Left lung (tissue), 4 donors: ENCODE measurements at regions not wholly inside any gene's neighbourhood (a gene's known extent, or its start where the extent isn't known, plus 50 kb on each side); places are given as distances from the start of the nearest gene placed in this dataset.
A peak's percentile ranks its signal among the peaks of the same experiment; 100 is the strongest.

ENCODE experiments used
- ATAC-seq: fragments of 200-7000 bp; cut with Tn5 transposase; one replicate; pipeline ENCODE4 v1.9.1; 2020; ENCODE audit warnings: moderate library complexity
- DNase-seq, 4 donors: peaks; one replicate each; pipeline ENCODE4 v3.0.0-alpha.2; 2013 to 2020
- H3K27ac ChIP-seq, 2 donors: fragments of 200-600 bp; sonication (generic) in 1 of 2; one replicate each; pipeline versions ENCODE4 v1.5.0 to v1.8.0; 2020 to 2021
- H3K27me3 ChIP-seq, 2 donors: fragments of 200-600 bp; sonication (generic) in 1 of 2; one replicate each; pipeline versions ENCODE4 v1.5.0 to v1.8.0; 2020 to 2021
- H3K36me3 ChIP-seq, 2 donors: fragments of 200-600 bp; sonication (generic) in 1 of 2; one replicate each; pipeline versions ENCODE4 v1.5.0 to v1.8.0; 2020 to 2021
- H3K4me1 ChIP-seq, 2 donors: fragments of 200-600 bp; one replicate each; pipeline ENCODE4 v1.8.0; 2021
- H3K4me3 ChIP-seq, 2 donors: fragments of 200-600 bp; sonication (generic) in 1 of 2; one replicate each; pipeline versions ENCODE4 v1.5.0 to v1.8.0; 2020 to 2021; ENCODE audit warnings: mild to moderate bottlenecking in 1 of 2
- H3K9me3 ChIP-seq, 2 donors: fragments of 200-600 bp; sonication (generic) in 1 of 2; one replicate each; pipeline versions ENCODE4 v1.5.0 to v1.8.0; 2020 to 2021
- CTCF ChIP-seq, 2 donors: fragments of 200-600 bp; sonication (generic) in 1 of 2; IDR thresholded peaks; one replicate each; pipeline versions ENCODE4 v1.5.0 to v1.8.0; 2021; ENCODE audit warnings: antibody characterized with exemption in 2 of 2
- intact Hi-C, 2 donors: fragments of 100-400 bp; cut with DNase I; formaldehyde crosslinking; loops; one replicate each; pipeline versions ENCODE4 v1.11.2 to v1.14.2; 2022
- donor health status: DM: no; HTN: yes; CAD: no.
- donor health status: DM: no; HTN: no; CAD: no.

DNA sequence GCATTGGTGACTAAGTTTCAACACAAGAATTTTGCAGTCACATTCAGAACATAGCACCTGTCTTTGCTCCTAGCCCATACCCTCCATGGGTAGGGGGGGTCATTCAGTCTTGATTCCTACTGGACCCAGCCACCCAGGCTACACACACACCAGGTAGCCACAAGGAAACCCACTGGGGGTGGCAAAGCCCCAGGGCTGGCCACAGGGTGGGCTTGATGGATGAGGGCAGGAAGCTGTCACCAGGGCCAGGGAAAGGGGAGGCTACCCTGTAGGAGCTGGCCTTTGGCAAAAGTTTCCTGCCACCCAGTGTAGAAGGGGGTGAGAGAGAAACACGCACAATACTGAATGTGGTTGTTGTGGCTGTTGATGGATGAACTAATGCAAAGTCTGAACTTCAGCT is 74.5 kb upstream of the NKX1-1 start:
- H3K4me1 ChIP-seq = no peaks in the 10 kb centered on the region
- no peak overlapping the region for H3K27ac ChIP-seq
- no peak overlapping the region for H3K4me3 ChIP-seq
- ATAC-seq (no peak), DNase-seq (peak in 1 of 4 donors; percentile 9)
- no peak for TF ChIP-seq CTCF (IDR thresholded peaks at IDR 0.05)
- intact Hi-C loops = no loop called here
- peaks cover 0 to 46% of the 10 kb centered on the region in 2 donors for H3K9me3 ChIP-seq
- no peaks in the 10 kb centered on the region for H3K36me3 ChIP-seq
- H3K27me3 ChIP-seq = no peaks in the 10 kb centered on the region

DNA sequence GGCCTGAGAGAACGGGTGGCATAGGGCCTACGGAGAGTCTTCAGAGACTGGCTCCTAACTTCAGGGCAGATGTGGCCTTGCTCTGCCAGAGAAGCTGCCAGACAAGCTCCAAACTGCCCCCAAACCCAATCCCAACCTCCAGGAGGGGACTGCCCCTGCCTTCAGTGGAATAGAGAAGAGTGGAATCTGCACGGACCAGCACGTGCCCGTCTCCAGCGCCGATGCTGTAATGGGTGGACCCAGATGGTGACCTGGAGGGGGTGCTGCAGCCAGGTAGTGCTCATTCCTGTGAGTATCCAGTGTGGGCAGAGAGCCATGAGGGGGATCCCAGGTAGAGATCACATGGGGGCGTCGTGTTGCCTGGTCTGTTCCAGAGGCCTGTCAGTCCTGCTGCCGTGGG is 73.2 kb upstream of the NKX1-1 start:
- Histone ChIP-seq H3K27me3 (peaks cover 0 to 7% of the 10 kb centered on the region in 2 donors), H3K4me3 (no peak overlapping the region), H3K9me3 (peaks cover 0 to 35% of the 10 kb centered on the region in 2 donors), H3K27ac (no peak overlapping the region), H3K36me3 (no peaks in the 10 kb centered on the region), H3K4me1 (no peaks in the 10 kb centered on the region)
- intact Hi-C loops = no loop called here
- DNase-seq = peak in 1 of 4 donors; percentile 15
- no peak for TF ChIP-seq CTCF (IDR thresholded peaks at IDR 0.05)
- ATAC-seq = no peak

- no peak overlapping the region for H3K27ac ChIP-seq
- H3K4me3 ChIP-seq = no peak overlapping the region
- intact Hi-C loops = no loop called here
- TF ChIP-seq CTCF (IDR thresholded peaks at IDR 0.05) = no peak
- H3K4me1 ChIP-seq = no peaks in the 10 kb centered on the region
- H3K9me3 ChIP-seq = peaks cover 0 to 30% of the 10 kb centered on the region in 2 donors
- DNase-seq = peak in 1 of 4 donors; percentile 14
- no peak for ATAC-seq
- H3K36me3 ChIP-seq = no peaks in the 10 kb centered on the region
- peaks cover 0 to 13% of the 10 kb centered on the region in 2 donors for H3K27me3 ChIP-seq
These were observed 72.6 kb upstream of the NKX1-1 start for GRCh38 chr4:1478766-1479355.

DNA sequence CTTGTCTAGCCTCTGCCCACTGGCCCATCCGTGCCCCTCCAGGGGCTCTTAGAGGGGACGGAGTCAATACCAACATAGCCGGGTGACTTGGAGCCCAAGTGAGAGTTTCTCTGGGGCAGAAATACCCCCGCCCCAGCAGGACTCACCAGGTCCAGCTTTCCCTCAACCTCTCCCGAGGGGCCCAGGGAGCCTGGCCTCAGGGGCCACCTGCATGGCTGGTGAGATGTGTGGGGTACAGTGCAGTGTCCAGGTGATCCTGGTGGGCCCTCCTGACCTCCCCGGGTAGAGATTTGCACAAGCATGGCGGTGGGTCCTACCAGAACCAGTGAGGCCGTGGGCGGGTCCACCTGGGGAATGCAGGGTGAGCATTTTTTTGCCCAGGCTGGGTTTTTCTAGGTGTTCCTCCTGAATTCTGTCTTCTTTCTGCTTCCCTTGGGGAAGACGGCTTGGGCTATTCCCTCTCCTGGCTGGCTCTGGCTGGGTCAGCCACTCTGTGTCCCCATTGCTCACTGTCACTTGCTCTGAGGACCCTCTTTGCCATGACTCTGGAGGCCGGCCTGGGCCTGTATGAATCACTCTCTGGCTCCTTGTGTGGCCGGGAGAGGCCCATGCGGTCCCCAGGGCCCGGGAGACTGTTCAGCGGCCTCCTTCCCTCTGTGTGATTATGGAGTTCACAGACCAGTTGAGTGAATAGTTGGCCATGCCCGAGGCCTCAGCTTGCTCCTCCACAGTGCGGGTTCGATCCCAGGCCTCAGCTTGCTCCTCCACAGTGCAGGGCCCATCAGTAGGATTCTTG is 71.0 kb upstream of the NKX1-1 start:
- Histone ChIP-seq H3K27ac (no peak overlapping the region), H3K36me3 (no peaks in the 10 kb centered on the region), H3K27me3 (peaks cover 4 to 30% of the 10 kb centered on the region in 2 donors), H3K4me1 (peaks cover 0 to under 1% of the 10 kb centered on the region in 2 donors), H3K9me3 (peaks cover 0 to 27% of the 10 kb centered on the region in 2 donors), H3K4me3 (no peak overlapping the region)
- no peak for ATAC-seq
- no peak for TF ChIP-seq CTCF (IDR thresholded peaks at IDR 0.05)
- intact Hi-C loops = no loop called here
- peak in 1 of 4 donors; percentile 22 for DNase-seq

GRCh38 chr4:1476140-1476513 is 69.9 kb upstream of the NKX1-1 start:
- H3K9me3 ChIP-seq = peaks cover 0 to 15% of the 10 kb centered on the region in 2 donors
- peaks cover 0 to 6% of the 10 kb centered on the region in 2 donors for H3K4me1 ChIP-seq
- no peak overlapping the region for H3K27ac ChIP-seq
- H3K4me3 ChIP-seq = no peak overlapping the region
- TF ChIP-seq CTCF (IDR thresholded peaks at IDR 0.05) = no peak
- H3K27me3 ChIP-seq = peaks cover 15 to 41% of the 10 kb centered on the region in 2 donors
- H3K36me3 ChIP-seq = no peaks in the 10 kb centered on the region
- ATAC-seq (no peak), DNase-seq (no peak)
- intact Hi-C loops = no loop called here
